Astrocyte (in vitro differentiated cells and primary cell): ENCODE measurements at regions not wholly inside any gene's neighbourhood (a gene's known extent, or its start where the extent isn't known, plus 50 kb on each side); places are given as distances from the start of the nearest gene placed in this dataset.

Experiments
- CTCF ChIP-seq: IDR thresholded peaks from 2 replicates; pipeline ENCODE4 v1.5.1; 2011; ENCODE audit warnings: low read depth, mild to moderate bottlenecking, inconsistent platforms, low read length, moderate library complexity; ENCODE audit not compliant: insufficient read depth
- EZH2 ChIP-seq: IDR thresholded peaks from 2 replicates; pipeline ENCODE4 v1.6.1; 2012; ENCODE audit warnings: mild to moderate bottlenecking, low read length, inconsistent platforms; ENCODE audit not compliant: insufficient read depth

- TF ChIP-seq CTCF: no peak
- TF ChIP-seq EZH2: no peak
Measured at GRCh38 chr5:101721543-101721942, 574.5 kb downstream of the SLCO4C1 start.
